ENCODE measurements at regions not wholly inside any gene's neighbourhood (a gene's known extent, or its start where the extent isn't known, plus 50 kb on each side); places are given as distances from the start of the nearest gene placed in this dataset.

- TF ChIP-seq RAD21 (IDR thresholded peaks at IDR 0.05; ENCODE audit: low read depth) (no peak), EZH2phosphoT487 (IDR thresholded peaks at IDR 0.05; ENCODE audit: borderline replicate concordance) (no peak), CTCF (IDR thresholded peaks at IDR 0.05 in 2 of 3, conservative IDR thresholded peaks at IDR 0.05 in 1 of 3; ENCODE audit: borderline replicate concordance in 1 of 3, insufficient read depth in 1 of 3, low read depth in 2 of 3, low read length in 2 of 3) (no peak), CEBPB (IDR thresholded peaks at IDR 0.05; ENCODE audit: low read depth) (no peak), EZH2 (IDR thresholded peaks at IDR 0.05) (no peak), ZBTB33 (IDR thresholded peaks at IDR 0.05; ENCODE audit: extremely low read depth, insufficient replicate concordance, low read length) (no peak), TCF7L2 (IDR thresholded peaks at IDR 0.05; ENCODE audit: borderline replicate concordance, extremely low read depth, insufficient read depth, insufficient read length) (no peak)
These were observed 413.9 kb upstream of the JARID2 start for GRCh38 chr6:14831937-14832336.

All from HCT116 (cell line).